Activated CD4-positive, alpha-beta T cell treated with anti-CD3 and anti-CD28 coated beads, Interleukin-2, Interleukin-6, amounts not matched to agents 100 ng/mL and 50 ng/mL, durations not matched to agents 16 hours and 8 hours (primary cell): ENCODE measurements at regions not wholly inside any gene's neighbourhood (a gene's known extent, or its start where the extent isn't known, plus 50 kb on each side); places are given as distances from the start of the nearest gene placed in this dataset.

Experiments used
- DNase-seq: peaks from one replicate; pipeline ENCODE4 v3.0.0-alpha.2; 2020

DNA sequence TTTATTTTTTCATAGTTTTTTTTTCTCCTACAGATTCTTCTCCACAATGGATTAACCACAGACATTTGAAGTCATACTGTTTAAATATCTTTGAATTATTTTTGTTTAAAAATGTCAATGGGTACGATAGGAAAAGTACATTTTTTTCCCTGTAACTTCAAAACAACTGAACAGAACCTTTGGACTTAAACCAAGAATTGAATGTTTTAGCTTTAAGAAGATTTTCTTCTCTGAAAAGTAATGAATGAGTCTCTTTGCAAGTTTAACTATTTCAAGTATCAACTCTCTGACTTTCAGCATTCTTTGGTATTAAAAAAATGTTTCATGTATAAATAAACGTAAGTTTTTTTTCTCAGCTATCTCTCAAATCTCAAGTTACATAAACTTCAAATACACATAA, 364.3 kb downstream of the FBXO8 start:
- DNase-seq = no peak

DNA sequence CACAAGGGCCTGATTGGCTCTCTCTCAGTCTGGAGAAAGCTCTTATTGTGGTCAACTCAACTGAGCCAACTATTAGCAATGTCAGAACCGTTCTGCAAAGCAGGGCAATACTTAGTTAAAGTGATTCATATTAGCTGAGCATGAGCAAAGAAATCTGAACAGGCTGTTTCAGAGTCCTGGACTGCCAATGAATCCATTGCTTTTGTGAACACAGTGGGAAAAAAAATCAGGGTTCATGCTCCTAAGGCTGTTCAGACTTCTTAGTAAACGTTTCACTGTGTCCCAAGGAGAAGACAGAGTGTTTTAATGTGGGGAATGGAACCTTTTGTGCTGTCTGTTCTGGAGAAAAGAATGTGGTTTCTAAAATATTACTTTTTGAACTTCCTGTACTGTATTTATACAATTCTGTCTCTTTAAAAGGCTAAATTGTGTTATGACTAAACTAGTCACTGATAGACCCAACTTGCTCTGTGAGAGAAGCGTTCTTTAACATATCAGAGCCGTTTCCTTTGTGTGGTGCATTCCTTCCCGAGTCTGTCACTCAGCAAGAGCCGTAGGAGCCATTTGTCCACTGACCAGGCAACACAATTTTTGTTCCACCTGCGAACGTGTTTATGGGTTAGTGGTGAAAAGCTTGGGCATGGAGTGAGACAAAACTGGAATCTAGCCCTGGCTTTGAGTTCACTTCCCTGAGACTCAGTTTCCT, 366.1 kb downstream of the FBXO8 start:
- no peak for DNase-seq

DNA sequence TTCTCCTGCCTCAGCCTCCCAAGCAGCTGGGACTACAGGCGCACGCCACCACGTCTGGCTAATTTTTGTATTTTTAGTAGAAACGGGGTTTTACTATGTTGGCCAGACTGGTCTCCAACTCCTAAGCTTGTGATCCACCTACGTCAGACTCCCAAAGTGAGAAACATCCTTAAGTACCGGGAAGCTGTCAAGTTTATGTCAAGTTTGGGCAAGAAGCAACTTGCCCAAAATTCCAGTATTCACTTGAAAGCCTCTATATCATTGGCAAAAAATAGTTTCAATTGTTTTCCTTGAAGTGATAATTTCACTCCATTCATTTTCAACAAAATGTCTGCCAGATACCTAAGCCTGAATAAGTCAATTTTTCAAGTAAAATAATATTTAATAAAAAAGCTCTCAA, 370.0 kb downstream of the FBXO8 start:
- DNase-seq = no peak

DNA sequence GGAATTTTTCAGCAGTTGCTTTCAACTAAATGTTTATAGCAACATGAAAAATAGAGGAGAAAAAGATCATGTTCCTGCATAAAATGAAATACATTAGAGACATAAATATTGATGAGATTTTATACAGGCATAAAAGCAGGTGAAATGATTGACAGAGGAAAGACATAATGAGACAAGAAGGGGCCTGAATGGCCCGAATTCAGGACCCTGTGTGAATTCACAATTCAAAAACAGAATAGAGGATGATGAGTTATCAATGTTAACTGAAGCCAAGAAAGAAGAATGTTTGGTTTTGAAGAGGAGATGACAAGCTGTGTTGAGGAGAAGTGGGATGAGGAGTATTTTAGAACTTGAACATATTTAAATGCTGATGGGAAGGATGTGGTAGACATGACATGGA, 371.1 kb downstream of the FBXO8 start:
- no peak for DNase-seq

DNA sequence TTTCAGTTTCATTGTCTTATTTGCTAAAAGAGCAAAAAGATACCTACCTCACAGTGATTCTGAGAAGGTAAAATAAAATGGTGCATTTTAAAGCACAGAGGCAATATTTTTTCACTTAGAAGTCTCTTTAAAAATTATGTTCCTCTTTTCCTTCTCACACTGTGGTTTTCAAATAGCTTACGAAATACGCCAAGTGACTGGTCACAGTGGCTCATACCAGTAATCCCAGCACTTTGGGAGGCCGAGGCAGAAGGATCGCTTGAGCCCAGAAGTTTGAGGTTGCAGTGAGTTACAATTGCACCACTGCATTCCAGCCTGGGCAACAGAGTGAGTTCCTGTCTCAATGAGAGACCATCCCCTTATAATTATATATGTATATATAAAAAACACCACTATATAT, 372.6 kb downstream of the FBXO8 start:
- no peak for DNase-seq

DNA sequence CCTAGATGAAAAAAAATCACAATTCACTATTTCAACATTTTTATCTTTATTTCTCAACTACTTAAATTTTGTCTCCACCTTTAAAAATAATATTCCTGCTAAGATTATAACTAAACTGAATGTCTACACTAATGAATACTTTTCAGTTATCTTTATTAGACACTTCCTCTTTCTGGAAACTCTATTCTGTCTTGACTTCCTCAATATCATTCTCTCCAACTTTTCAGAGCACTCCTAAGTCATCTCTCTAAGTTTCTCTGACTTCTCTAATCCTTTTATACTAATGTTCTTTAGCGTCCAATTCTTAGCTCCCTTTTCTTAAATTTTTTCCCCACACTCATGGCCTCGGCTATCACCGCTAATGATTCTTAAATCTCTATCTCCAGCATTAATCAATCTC, 374.2 kb downstream of the FBXO8 start:
- no peak for DNase-seq

DNA sequence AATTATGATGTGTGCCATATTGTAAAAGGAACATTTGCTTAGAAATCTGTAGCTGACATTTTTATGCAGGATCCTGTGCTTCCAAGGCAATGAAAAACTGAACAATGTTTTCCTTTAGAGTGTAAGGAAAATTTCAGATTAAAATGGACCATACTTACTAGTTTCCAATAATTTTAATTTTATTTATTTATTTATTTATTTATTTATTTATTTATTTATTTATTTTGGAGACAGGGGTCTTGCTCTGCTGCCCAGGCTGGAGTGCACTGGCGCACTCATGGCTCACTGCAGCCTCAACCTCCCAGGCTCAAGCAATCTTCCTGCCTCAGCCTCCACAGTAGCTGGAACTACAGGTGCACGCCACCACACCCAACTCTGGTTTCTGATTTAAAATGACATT, 369.8 kb upstream of the HAND2 start:
- no peak for DNase-seq

DNA sequence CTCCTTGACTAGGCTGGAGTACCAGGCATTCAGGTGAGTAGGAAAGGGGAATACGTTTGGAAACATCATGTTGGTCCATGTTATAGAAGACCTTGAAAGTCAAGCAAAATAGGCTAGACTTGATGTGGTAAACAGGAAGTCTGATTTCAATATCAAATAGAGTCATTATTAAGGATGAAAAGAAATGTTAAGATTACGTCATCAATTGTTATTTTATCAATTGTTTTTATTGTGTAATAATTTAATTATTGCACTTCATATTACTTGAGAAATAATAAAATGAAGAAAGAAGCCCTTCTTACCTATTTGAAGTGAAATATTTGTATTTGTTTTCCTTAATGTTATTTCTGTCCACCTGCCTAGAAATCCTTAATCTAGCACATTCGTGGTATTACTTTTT, 361.0 kb upstream of the HAND2 start:
- no peak for DNase-seq

DNA sequence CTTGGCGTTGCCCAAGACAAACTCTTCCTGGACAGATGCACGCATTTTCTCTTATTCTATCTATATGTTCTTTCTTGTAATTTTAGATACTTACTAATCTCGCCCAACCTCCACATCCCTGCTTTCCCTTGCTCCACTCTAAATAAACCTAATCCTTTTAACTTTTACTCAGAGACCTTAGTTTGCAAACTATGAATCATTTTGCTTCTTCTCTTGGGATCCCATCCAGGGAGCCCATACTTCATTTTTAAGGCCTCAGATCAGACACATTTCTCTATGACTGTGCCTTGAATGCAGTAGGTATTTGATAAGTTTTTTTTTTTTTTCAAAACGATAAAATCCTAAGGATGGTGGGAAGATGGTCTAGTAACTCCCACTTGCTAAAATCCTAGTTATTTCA, 353.8 kb upstream of the HAND2 start:
- DNase-seq = no peak

DNA sequence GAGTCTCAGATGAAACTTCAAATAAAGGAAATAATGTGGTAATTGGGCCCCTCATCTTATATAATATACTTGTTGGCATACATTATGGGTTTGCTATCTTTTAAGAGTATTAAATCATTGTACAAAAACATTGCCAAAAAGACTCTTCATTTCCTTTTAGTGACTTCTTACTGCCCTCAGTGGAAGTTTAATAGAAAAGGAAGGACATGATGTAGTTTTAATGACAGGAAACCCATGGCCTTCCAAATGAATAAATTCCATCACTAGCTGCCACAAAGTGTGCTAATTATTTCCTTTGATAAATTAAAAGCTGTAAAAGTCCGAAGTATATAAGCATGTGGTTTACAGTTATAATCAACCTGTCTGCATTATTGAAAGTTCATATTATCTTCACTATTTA, 350.9 kb upstream of the HAND2 start:
- no peak for DNase-seq

DNA sequence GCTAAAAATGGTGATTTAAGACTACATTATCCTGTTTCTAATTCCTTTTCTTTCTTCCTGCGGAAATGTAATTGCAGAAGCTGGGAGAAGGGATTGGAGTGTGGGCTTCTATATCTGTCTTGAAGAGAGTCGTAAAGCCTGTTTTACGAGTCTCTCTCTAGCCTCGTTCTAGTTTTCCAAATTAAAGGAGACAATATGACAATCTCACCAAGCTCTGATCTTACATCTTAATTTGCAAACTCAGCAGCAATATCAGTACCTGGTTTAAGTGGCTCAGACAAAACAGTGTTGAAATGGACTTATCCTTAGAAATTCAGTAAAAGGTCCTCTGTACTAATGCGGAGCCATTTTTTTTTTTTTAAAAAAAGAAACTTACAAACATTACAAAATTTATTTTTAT, 349.5 kb upstream of the HAND2 start:
- DNase-seq = no peak

DNA sequence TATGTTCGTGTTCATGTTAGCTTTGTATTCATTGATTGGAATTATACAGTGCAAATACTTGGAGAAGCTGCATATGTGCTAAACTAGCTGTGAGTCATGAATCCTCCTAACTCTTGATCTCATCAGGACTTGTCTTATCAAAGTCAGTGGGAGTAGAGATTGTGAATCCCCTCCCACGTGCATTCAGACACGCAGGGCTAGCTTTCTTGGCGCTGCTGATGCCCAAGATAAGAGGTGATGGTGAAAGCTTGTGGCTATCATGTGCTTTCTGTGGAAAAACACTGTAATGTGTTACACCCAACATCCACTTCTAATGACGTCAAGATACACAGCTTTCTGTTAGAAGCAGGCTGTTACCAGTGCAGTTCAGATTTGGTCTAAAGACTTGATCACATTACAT, 348.7 kb upstream of the HAND2 start:
- no peak for DNase-seq

DNA sequence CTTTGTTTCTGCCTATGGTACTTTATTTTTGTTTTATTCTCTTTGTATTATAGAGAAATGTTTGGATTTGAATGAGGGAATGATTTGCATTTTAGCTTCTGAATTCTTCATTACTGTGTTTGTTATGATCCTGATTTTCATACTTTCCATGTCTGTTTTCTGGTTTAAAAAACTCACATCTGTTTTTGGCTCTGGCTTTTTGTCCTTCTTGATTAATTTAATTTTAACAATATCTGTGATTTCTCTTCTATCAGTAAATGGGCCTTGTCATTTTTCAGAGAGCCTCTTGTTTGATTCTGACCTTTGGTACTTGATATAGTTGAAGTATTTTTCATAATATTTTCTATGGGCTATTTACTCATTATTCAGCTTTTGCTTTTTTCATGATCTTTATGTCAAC, 341.6 kb upstream of the HAND2 start:
- DNase-seq = no peak

DNA sequence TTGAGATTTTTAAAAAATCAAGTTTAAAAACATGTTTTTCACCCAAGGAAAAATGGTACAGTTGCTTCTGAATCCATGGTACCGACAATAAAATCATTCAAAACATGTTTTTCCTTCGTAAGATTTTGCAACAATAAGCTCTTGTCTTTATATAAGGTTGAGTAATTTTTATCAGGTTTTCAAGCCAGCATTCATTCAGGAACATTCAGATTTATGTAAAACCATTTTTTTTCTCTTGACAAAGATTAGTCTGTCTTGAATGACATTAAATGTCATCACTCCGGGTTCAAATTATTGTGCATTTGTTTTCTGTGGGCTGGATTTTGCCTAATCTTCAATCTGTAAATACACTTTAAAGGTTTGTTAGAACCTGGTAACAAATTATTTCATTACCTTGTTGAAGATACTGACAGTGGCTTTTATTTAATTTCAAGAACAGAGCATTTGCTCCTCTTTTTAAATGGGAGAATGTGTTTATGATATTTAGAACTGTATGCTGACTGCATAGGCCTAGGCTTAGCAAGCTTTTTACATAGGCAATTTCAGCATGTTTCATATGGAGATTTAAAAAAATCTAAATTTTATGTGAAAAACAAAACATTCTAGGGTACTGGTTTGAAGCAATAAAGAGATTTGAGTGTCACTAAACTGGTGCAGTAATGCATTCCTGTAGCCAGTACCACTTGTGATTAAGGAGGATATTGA, 336.4 kb upstream of the HAND2 start:
- no peak for DNase-seq

DNA sequence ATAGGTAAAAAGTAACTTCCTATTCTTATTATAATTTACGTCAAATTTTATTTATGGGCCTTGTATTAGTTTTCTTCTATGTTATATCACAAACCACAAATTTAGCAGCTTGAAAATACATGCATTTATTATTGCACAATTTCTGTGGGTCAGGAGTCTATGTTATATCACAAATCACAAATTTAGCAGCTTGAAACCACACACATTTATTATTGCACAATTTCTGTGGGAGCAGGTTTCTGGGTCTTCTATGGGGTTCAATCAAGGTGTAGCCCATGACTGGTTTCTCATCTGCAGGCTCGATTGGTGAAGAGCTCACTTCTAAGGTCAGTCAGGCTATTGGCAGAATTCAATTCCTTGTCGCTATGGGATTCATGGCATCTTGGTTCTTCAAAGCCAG, 332.7 kb upstream of the HAND2 start:
- no peak for DNase-seq

DNA sequence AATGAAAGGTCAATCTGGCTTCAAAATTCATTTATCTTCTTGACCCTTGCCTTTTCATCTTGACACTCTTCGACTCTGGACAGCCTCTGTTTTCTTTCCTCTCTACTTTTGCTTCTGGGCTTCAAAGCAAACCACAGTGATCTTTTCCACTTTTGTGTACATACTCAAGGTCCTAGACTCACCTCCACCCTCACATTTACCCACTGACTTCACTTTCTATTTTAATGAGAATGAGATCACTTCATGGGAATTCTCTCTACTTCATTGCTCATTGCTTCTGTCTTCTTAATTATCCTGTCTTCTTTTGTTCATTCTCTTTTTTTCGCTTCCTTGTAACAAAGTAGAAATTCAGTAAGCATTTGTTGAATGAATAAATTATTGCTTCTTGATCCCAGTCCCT, 330.1 kb upstream of the HAND2 start:
- no peak for DNase-seq

DNA sequence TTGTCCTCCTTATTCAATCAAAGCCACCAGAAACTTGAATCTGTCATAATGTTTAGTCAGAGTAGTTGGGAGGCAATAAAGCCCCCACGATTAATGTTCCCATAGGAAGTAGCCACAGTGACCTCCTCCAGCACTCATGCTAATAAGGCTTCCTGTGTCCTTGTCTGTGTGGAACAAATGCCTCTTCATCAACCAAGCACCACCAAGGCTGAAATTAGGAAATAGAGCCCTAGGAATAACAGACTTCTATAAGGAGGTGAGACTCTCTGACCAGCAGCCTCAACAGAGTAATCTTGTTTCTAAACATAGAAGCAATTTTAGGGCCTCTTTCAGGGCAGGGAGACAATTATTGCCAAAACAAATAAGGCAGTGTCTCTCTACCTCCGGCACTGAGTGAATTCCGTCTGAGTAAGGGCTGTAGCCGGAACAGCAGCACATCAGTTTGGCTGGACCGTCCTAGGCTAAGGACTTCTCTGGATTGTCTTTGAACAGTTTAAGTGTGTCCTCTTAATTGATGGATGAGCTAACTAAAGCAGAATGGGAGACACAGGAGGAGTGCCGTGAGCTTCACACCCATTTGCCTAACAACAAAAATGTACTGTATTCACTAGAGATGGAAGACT, 329.2 kb upstream of the HAND2 start:
- DNase-seq = no peak

DNA sequence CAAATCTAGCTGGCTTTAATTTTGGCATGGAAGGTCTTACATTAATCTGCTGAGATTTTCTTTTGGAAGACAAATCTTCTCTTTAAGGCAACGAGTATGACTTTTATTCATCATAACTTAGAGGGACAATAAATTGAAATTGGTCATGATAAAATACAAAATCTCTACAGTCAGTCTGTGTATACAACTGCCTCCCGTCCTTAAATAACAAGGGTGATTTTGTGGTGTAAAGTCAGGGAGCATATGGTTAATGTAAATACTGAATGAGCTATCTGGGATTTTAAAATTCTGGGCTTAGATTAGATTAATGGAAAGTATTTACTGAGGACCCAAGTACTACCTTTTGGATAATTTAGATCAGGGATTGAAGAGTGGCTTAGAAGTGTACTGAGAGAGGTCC, 328.4 kb upstream of the HAND2 start:
- DNase-seq = no peak

DNA sequence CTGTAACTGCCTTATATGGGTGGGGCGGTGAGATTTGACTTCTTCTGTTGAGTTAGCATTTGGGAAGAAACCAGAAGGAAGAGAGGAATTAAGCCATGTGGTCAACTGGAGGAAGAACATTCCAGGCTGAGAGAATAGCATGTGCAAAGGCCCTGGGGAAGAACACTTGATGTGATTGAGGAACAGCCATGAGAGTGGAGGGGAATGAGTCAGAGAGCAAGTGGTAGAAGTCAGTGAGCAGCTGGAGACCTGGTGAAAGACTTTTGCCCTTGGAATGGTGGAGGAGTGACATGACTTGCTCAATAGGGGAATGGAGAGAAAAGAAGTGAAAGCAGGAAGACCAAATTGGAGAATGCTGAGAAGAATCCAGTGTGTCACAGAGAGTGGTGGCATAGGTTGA, 327.8 kb upstream of the HAND2 start:
- no peak for DNase-seq

DNA sequence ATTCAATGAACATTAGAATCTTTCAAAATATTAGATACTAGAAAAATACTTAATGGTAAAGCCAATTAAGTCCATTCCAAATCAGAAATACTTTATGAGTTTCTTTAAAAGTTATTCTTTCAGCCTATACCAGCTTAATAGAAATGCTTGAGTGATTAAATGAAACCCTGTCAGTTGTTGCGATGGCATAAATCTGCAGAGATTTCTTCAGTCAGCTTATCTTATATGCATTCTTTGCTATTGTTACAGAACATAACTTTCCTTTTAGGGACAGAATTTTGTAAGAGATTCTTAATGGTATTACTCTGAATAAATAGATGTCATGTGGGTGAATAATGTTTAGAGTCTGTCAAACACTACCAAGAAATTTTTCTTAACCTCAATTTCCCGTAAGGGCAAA, 325.0 kb upstream of the HAND2 start:
- no peak for DNase-seq

DNA sequence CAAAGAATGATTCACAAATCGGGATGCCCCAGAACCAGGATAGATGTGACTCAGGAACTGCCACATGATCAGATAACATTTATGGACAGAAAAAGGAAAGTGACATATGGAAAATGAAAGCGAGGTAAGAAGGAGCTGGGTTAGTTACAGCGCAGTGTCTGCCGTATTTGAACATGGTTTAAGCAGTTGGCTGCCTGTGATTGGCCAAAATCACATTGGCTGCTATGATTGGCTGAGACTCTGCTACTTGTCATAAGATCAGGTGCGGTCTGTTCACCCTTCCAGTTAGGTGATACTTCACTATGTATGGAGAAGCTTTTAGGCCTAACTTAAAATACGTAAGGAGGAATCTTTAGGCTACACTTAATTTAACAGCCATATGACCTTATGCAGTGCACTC, 322.7 kb upstream of the HAND2 start:
- no peak for DNase-seq

DNA sequence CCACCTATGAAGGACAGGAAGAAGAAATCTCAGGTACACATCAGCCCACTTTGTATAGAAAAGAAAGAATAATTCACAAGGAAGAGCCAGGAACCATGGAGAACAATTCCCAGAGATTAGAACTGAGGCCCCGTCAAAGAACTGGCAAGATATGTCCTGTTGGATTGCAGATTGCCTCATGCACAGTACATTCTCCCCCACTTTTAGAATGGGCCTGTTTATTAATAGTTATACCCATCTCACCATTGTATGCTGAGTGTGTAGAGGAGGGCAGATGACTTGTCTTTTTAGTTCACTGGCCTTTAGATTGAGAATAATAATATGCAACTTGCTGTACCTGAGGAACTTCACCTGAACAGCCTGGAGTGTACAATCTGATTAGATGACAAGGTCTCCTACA, 315.6 kb upstream of the HAND2 start:
- no peak for DNase-seq

DNA sequence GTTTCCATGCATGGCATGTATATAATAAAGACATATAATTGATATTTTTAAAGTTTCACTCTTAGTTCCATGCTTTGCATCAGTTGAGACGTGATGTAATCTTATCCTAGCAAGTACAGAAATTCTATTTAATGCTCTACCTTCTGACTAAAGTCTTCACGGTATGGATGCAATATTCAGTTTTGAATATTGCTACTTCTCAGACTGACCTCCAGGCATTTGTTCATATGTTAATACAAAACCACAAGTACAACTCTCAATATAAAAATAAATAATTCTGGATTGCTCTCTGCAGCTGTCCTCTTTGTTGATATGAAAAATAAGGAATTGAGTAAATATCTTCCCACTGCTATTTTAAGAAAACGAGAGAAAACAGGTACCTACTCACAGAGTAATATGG, 309.8 kb upstream of the HAND2 start:
- no peak for DNase-seq

DNA sequence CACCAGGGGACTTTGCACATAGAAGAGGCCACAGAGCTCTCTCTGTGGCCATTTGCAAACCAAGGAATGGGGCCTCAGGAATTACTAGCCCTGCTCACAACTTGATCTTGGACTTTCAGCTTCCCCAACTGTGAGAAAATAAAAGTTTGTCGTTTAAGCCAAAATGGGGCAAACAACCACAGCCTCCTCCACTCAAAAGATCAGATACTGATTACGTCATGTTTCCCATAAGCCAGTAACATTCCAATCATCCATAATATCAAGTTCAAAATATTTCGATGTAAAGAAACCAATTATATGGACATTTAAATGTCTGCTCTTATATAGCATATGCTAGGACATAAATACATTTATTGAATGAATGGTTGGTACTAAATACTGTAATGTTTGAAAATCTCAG, 307.5 kb upstream of the HAND2 start:
- no peak for DNase-seq

DNA sequence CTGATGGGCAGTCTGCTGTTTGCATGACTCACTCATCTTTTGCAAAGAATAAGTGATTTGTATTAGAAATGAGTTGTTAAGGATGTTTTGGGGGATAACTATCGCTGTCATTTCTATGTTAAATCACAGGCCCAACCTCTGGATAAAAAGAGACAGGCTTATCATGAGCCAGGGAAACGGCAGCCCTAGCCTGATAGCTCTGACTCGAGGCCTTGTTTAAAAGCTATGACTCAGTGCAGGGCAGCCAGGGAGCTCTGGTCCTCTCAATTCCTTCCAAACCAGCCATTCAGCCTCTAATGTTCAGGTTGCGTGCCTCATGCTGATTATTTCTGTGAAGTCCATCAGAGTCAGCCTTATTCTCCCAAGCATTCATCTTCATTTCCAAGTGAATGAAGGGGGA, 305.9 kb upstream of the HAND2 start:
- DNase-seq = no peak
